Suppressor macrophage treated with lipopolysaccharide for 1 hour (primary cell): ENCODE measurements at regions not wholly inside any gene's neighbourhood (a gene's known extent, or its start where the extent isn't known, plus 50 kb on each side); places are given as distances from the start of the nearest gene placed in this dataset.

Experiments
- DNase-seq, 3 donors: peaks; one replicate each; pipeline ENCODE4 v3.0.0-alpha.2; 2020 to 2022

DNA sequence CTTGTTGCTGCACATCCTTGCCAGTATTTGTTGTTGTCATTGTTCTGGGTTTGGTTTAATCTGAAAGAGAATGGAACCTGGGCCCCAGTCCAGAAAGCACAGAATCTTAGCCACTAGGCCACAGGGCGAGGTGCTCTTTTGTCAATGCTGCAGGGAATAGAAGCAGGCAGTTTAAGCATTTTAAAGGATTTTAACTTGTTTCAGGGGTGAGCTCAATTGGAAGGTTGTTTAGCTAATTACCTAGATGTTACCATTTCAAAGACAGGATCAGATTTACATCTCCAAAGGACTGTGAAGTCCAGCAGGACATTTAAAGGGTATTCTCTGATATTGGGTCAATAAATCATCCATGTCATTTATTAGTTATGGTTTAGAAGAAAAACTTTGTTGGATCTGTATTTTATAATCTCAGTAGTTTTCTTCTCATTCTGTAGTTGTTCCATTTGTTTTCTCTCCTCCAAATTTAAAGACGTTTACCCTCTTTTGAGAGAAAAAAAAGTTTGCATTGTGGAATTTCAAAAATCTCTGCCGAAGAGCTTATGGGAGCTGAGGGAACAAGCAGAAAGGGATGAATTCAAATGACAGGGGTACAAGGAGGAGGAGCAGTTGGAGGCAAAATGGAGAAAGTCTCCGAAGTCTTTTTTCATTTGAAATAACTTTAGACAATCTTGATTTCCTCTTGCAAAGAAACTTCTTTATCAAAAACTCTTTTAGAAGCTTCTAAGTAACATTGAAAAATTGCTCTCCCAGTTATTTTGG is 57.5 kb upstream of the FAM47C start:
- no peak for DNase-seq

DNA sequence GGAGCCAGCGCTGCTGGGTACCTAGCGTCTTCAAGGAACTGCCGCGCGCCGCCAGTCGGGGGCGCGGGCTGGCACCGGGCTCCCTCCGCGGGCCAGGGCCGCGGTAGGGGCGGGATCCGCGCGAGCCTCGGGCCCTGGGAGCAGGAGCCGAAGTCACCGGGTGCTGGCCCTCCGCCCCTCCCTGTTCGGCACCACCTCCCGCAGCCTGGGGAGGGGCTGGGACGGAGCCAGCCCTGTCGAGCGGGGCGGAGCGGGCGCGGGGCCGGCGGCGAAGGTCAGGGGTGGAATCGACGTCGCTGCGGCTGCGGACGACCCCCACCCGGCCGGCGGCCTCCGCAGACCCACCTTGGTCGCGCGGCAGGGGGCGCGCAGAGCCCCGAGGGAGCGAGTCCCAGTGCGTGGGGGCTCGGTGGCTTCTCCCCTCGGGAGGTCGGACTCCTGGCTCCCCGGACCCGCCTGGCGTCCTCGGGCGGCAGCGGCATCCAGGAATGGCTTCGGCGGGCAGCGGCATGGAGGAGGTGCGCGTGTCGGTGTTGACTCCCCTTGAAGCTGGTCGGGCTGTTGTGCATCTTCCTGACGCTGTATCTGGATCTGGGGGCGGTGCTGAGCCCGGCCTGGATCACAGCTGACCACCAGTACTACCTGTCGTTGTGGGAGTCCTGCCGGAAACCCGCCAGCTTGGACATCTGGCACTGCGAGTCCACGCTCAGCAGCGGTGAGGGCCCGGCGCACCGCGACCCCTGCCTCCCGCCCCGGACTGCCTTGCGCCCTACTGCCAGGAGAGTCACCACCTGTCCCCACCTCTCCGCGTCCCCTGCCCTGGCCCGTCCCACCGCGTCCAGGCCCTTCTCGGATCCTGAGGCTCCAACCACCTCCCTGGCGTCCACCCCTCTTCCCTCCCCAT is 50.5 kb upstream of the FAM47C start:
- DNase-seq = no peak
